Astrocyte of the spinal cord (primary cell): ENCODE measurements at regions not wholly inside any gene's neighbourhood (a gene's known extent, or its start where the extent isn't known, plus 50 kb on each side); places are given as distances from the start of the nearest gene placed in this dataset.

ENCODE experiments used
- DNase-seq: peaks from one replicate; pipeline ENCODE4 v3.0.0; 2011; ENCODE audit warnings: low read depth, low spot score
- H3K4me3 ChIP-seq: 2 replicates; pipeline ENCODE4 v1.5.1; 2011; ENCODE audit warnings: low read depth, mild to moderate bottlenecking, low read length, moderate library complexity
- CTCF ChIP-seq: IDR thresholded peaks from 2 replicates; pipeline ENCODE4 v1.5.1; 2012; ENCODE audit warnings: low read depth, mild to moderate bottlenecking, low read length, inconsistent platforms
- in situ Hi-C: cut with HindIII; loops from 2 replicates; pipeline ENCODE4 v1.10.0; 2017; ENCODE audit warnings: low sequenced_read_pairs

- no peak for TF ChIP-seq CTCF
- DNase-seq: no peak
- no peak overlapping the region for H3K4me3 ChIP-seq
- in situ Hi-C loops: no loop called here
Observed at GRCh38 chr5:118236108-118236849, 752.1 kb downstream of the DTWD2 start.

GRCh38 chr5:118233606-118234005, 754.7 kb downstream of the DTWD2 start:
- TF ChIP-seq CTCF: no peak
- peak; percentile 72 for DNase-seq
- H3K4me3 ChIP-seq: no peak overlapping the region
- in situ Hi-C loops: no loop called here

GRCh38 chr5:118228489-118228888, 759.9 kb downstream of the DTWD2 start:
- H3K4me3 ChIP-seq: no peak overlapping the region
- peak; percentile 20 for DNase-seq
- no peak for TF ChIP-seq CTCF
- in situ Hi-C loops: no loop called here

- TF ChIP-seq CTCF: no peak
- in situ Hi-C loops: no loop called here
- peak; percentile 93 for DNase-seq
- H3K4me3 ChIP-seq: no peak overlapping the region
Observed at GRCh38 chr5:118224546-118224945, 763.8 kb downstream of the DTWD2 start.

GRCh38 chr5:118220556-118221195, 767.7 kb downstream of the DTWD2 start:
- H3K4me3 ChIP-seq: no peak overlapping the region
- peak; percentile 40 for DNase-seq
- in situ Hi-C loops: no loop called here
- no peak for TF ChIP-seq CTCF

GRCh38 chr5:118211606-118212005, 776.7 kb downstream of the DTWD2 start:
- no peak for TF ChIP-seq CTCF
- in situ Hi-C loops: no loop called here
- no peak overlapping the region for H3K4me3 ChIP-seq
- DNase-seq: no peak
